HG03025 (cell line): ENCODE measurements at regions not wholly inside any gene's neighbourhood (a gene's known extent, or its start where the extent isn't known, plus 50 kb on each side); places are given as distances from the start of the nearest gene placed in this dataset.

Experiments used
- ATAC-seq: cut with Tn5 transposase; IDR thresholded peaks from one replicate; pipeline ENCODE4 v1.9.1; 2021; ENCODE audit warnings: mild to moderate bottlenecking, moderate library complexity; ENCODE audit not compliant: unreplicated experiment, low FRiP score

DNA sequence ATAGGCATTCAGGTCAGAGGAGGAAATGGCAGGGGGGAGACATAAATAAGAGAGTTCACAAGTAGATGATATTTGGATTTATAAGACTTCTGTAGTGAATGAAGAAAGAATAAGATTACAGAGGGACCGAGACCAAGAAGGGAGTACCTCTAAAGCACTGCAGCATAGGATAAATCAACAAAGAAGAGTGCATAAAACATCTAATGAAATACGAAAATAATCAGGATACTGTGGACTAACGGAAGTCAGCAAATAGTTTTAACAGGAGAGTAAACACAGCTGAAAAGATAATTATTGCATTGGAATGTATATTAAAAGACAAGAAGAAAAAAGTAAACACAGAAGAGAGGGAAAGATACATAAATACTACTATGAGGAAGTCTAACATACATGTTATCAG, 921.9 kb upstream of the PRMT6 start:
- ATAC-seq: no peak

- no peak for ATAC-seq
These were observed 883.4 kb upstream of the PRMT6 start for GRCh38 chr1:106173101-106173500.

DNA sequence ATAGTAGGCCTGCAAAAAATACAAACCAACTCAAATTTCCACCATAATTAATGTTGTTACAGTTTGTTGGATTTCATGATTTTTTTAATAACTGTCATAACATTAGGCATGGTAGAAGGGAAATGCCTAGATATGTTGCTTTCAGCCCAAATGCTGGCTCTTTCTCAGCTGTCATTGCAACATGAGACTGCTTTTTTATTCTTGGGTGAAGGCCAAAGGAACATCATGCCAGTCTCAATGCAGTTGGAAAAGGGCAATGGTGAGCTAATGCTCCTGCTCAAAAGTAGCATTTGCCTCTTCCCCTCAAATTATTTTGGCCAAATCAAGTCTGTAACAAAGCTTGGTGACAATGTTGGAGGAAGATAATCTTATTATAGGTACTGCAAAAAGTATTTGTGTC, 877.7 kb upstream of the PRMT6 start:
- no peak for ATAC-seq

DNA sequence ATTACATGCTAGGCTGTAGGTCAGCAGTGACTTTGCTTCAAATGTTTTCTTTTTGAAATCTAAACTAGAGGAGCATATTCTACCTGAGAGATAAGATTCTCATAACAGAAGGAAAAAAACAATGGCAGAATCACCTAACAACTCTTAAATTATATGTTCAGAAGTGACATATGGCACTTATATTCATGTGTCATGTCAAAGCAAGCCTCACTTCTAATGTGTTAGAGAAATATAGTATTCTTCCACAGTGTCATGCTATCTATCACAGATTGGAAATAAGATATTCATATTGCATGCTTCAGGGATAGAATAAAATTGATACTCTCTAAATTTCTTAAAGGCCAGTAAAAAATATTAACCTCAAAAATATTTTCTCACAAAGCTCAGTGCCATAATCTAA, 874.6 kb upstream of the PRMT6 start:
- no peak for ATAC-seq

GRCh38 chr1:106185089-106185488, 871.4 kb upstream of the PRMT6 start:
- ATAC-seq: no peak

- ATAC-seq: no peak
These were observed 866.7 kb upstream of the PRMT6 start for GRCh38 chr1:106189780-106190179.

DNA sequence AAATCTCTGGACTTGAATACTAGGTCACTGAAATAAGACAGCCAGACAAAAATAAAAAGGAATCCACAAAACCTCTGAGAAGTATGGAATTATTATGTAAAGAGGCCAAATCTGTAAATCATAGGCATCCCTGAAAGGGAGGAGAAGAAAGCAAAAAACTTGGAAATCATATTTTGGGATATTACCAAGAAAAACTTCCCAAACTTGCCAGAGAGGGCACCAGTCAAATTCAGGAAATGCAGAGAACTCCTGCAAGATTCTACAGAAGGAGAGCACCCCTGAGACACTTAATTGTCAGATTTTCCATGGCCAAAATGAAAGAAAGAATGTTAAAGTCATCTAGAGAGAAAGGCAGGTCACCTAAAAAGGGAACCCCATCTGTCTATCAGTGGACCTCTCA, 862.3 kb upstream of the PRMT6 start:
- ATAC-seq: no peak

GRCh38 chr1:106200711-106201110, 855.8 kb upstream of the PRMT6 start:
- ATAC-seq: no peak

- ATAC-seq: no peak
These were observed 849.3 kb upstream of the PRMT6 start for GRCh38 chr1:106207185-106207584.

DNA sequence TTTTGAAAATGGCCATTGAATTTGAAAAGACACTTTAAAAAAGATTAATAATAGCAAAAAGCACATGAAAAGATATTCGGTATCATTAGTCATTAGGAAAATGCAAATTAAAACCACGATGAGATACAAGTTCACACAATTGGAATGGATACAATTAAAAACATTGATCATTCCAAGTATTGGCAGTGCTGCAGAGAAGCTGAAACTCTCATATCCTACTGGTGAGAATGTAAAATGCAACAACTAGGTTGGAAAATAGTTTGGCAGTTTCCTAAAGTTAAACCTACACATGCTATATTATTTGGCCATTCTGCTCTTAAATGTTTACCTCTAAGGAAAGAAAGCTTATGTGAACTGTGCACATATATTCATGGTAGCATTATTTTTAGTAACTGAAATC, 838.7 kb upstream of the PRMT6 start:
- no peak for ATAC-seq

DNA sequence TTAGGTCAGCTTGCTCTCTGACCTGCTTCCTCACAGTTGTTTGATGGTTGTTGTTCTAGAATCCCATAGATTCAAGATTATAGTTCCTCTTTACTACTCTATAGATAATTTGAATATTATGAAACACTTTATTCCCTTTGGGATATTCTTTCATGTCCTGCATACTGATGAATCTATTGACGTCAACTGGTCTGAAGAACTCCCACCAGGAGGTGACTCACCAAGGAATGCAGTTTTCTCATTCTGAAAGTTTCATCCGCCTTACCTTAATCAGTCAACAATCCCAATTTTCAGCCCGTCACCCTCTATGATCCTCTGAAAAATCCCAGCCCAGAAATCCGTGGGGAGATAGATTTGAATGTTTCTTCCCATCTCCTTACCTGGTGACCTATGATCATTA, 834.1 kb upstream of the PRMT6 start:
- no peak for ATAC-seq

DNA sequence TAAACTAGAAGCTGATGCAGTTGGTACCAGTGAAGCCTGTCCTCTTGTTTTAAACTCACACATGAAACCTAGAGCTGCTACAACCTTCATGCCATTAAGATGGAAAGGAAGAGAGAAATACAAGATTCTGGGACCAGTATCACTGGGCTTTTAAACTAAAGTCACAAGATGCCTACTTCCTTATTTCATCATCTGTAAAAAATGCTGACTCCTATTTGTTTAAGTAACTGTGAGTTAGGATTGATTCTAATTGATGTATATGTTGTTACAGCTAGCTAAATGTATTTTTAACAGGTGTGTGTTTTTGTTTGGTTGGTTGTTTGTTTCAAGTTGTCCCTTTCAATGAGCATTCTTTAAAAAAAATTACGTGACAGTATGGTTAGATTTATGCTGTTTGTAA, 833.3 kb upstream of the PRMT6 start:
- no peak for ATAC-seq

- ATAC-seq: no peak
These were observed 832.0 kb upstream of the PRMT6 start for GRCh38 chr1:106224426-106224825.

- ATAC-seq: no peak
These were observed 831.1 kb upstream of the PRMT6 start for GRCh38 chr1:106225403-106225802.

GRCh38 chr1:106226550-106226949, 829.9 kb upstream of the PRMT6 start:
- no peak for ATAC-seq

DNA sequence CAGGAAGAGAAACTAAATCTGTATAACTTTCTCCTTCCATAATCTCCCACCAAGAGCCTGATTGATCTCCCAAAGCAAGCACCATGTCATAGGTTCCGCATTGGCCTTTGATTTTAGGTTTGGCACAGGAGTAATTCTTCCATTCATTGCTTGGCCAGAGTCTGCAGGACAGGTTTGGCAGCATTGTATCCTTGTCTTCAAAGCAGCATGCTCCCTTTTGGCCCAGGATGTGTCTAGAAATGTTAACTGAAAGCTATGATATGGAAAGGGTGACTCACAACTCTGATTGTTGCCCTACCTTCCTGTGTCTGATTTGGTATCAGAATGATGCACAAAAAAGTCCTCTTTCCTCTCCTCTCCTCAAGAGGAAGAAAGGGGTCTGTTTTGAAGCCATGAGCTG, 824.3 kb upstream of the PRMT6 start:
- ATAC-seq: no peak

DNA sequence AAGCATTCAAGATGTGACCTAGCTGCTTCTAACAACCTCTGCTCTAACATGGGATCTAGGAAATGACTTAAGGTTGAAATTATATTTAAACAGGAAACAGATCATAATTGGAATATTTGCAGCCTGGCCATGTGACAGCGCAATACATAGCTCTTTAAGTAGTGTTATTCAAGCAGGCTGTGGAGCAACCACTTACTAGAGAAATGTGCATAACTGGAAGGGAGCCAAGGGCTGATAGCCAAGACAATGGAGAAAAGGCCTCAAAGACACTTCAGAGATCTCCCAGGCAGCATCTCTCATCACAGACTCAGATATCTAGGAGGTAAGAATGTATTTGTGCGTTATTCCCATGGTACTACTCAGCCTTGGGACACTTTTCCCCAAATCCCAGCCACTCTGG, 823.0 kb upstream of the PRMT6 start:
- no peak for ATAC-seq

- ATAC-seq: peak; percentile 74
These were observed 807.1 kb upstream of the PRMT6 start for GRCh38 chr1:106249365-106249764.

- no peak for ATAC-seq
These were observed 806.7 kb upstream of the PRMT6 start for GRCh38 chr1:106249810-106250209.

- no peak for ATAC-seq
These were observed 801.7 kb upstream of the PRMT6 start for GRCh38 chr1:106254748-106255147.

DNA sequence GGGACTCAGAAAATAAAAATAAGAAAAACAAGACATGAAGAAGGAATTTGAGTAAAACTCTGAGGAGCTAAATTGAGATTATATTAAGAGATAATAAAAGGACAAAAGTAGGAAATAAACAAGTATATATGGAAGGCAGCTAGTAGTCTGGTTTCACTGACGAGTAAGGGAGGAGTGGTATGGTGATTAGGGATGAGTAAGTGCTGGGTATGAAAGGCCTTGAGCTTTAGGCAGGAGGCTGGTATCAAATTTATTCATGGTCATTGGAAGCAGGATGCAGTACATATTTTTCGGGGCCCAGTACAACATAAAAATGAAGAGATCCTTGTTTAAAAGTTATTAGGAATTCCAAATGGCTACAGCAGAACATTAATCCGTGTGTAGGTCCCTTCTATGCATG, 789.7 kb upstream of the PRMT6 start:
- ATAC-seq: no peak

GRCh38 chr1:106268070-106268469, 788.4 kb upstream of the PRMT6 start:
- no peak for ATAC-seq

DNA sequence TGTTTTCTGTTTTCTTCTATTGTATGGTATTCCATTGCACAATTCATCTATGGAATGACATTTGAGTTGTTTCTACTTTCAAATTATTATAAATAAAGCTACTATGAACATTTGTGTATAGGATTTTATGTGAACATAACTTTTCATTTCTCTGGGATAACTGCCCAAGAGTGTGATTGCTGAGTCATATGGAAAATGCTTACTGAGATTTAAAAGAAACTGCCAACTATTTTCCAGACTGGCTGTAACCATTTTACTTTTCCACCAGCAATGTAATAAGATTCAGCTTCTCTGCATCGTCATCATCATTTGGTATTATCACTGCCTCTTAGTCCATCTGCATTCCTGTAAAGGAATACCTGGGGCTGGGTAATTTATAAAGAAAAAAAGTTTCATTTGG, 779.6 kb upstream of the PRMT6 start:
- ATAC-seq: no peak

DNA sequence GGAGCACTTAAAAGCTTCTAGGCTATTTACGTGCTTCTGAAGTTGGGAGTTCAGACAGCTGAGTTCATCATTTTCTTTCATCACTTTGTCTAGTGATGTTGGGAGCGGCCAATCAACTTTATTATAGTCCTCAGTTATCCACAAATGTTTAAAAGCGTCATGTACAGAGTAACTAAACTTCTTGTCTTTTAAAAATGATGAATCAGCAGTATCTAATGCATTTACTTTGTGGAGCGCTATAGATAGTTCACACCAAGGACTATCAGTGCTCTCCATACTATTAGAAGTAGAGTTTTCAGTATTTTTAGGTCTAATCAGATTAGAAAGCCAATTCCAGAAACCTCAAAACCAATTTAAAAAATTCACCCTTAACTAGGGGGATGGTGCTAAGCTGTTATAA, 778.7 kb upstream of the PRMT6 start:
- no peak for ATAC-seq
